Retinal pigment epithelial cell (primary cell): ENCODE measurements at regions not wholly inside any gene's neighbourhood (a gene's known extent, or its start where the extent isn't known, plus 50 kb on each side); places are given as distances from the start of the nearest gene placed in this dataset.
"Not testable (repeated sequence)": the region's sequence is repeated elsewhere in the genome, so short reads cannot be mapped to it uniquely, and the experiment has no call there.

Experiments used
- DNase-seq: peaks from one replicate; pipeline ENCODE4 v3.0.0-alpha.2; 2010; ENCODE audit warnings: low read depth
- H3K4me3 ChIP-seq: 2 replicates; pipeline ENCODE4 v1.5.1; 2011; ENCODE audit warnings: mild to moderate bottlenecking, low read length, control low read depth, moderate library complexity
- CTCF ChIP-seq: conservative IDR thresholded peaks from 2 replicates; pipeline ENCODE4 v1.5.1; 2011; ENCODE audit warnings: low read depth, low read length, control low read depth, inconsistent platforms

GRCh38 chr10:84957427-84957826 is 629.0 kb downstream of the CCSER2 start:
- no peak for TF ChIP-seq CTCF
- no peak for DNase-seq
- no peak overlapping the region for H3K4me3 ChIP-seq

- no peak overlapping the region for H3K4me3 ChIP-seq
- TF ChIP-seq CTCF: no peak
- no peak for DNase-seq
Measured at GRCh38 chr10:84965468-84965867, 637.1 kb downstream of the CCSER2 start.

- no peak for DNase-seq
- TF ChIP-seq CTCF: no peak
- H3K4me3 ChIP-seq: no peak overlapping the region
Measured at GRCh38 chr10:84966708-84967441, 638.5 kb downstream of the CCSER2 start.

GRCh38 chr10:84969297-84969696 is 640.9 kb downstream of the CCSER2 start:
- not testable (repeated sequence) for H3K4me3 ChIP-seq, DNase-seq

GRCh38 chr10:84987039-84987438 is 658.6 kb downstream of the CCSER2 start:
- no peak overlapping the region for H3K4me3 ChIP-seq
- no peak for DNase-seq
- TF ChIP-seq CTCF: no peak

- H3K4me3 ChIP-seq: no peak overlapping the region
- TF ChIP-seq CTCF: no peak
- DNase-seq: no peak
Measured at GRCh38 chr10:84988011-84988410, 659.6 kb downstream of the CCSER2 start.

- no peak for TF ChIP-seq CTCF
- no peak overlapping the region for H3K4me3 ChIP-seq
Measured at GRCh38 chr10:84990713-84991112, 662.3 kb downstream of the CCSER2 start.

More at GRCh38 chr10:84990713-84991112, 662.3 kb downstream of the CCSER2 start:
- DNase-seq: no peak
